ENCODE measurements at regions not wholly inside any gene's neighbourhood (a gene's known extent, or its start where the extent isn't known, plus 50 kb on each side); places are given as distances from the start of the nearest gene placed in this dataset.

DNA sequence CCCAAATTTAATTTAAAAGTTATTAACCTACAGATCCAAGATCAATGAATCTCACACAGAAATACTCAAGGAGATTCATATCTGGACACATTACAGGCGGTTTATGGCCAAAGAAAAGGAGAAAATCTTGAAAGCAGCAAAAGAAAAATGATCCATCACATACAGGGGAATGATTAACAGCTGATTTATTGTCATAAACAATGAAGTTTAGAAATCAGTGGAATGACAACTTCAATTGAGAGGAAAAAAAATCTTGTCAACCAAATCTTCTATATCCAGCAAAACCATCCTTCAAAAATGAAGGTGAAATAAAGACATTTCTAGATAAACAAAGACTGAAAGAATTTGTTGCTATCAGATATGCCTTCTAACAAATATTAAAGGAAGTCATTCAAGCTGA, 156.2 kb upstream of the SEMA6D start:
- DNase-seq = no peak

DNA sequence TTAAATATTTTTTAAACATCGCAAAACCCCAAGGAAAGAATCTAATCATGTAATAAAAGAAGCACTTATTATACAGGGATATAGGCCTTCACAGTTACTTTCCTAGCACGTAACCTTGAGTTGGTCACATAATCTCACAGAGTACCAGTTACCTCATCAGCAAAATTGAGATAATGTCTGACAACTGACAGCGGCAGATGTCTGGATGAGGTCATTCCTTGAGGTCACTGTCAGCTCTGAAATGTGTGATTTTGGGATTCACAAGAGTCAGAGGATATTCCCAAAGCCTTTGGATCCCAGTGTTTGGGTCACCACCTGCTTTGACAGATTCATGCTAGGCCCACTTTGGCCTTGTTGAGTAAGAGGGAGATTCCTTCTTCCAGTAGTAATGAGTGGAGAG, 151.4 kb upstream of the SEMA6D start:
- DNase-seq = no peak

GRCh38 chr15:47566610-47567009, 150.7 kb upstream of the SEMA6D start:
- no peak for DNase-seq

DNA sequence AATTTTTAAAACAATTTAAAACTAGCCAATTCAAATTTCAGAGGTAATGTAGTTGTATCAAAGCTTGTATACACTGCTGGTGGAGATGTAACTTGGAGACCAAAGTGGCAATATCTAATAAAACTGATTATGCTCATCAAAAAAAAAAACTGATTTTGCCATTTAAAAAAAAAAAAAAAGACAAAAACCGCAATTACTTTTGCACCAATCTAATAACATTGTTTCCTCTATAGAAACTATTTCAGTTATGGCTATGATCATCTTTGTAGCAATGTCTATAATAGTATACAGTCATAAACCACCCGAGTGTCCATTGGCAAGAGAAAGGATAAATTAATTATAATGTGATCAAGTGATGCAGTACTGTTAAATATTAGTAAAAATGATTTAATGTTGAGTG, 149.3 kb upstream of the SEMA6D start:
- no peak for DNase-seq

DNA sequence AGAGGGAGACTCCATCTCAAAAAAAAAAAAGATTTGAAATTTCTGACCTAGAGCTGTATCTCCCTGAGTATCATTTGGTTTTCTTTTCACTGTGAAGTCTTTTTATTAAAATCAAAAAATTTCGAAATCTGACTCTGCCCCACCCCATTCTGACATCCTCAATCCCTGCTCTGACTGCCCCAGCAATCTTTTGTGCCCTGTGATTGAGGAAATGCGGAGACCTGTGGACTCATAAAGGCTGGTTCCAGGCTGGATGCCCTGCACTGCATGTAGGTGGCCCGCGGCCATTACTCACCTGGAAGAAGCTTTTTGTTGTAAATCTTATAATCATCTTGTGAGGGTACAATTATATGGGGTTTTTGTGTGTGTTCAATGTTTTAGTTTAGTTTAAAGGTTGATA, 147.3 kb upstream of the SEMA6D start:
- no peak for DNase-seq

DNA sequence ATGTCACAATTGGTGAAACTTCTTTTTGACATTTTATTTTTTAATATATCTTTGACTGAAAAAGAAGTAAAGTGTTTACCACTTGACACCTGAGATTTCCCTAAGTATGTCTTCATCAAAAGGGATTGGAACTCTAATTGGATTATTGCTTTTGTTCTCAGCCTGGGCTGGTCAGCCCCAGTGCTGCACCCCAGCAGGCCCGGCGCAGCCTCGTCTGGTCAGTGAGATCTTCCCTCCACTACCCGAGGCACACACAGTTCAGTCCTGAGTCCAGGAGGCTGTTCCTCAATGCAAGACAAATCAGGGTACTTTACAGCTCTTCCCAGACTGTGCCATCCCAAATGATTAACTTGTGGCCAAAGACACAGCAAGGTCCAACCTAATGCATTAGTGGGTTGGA, 146.9 kb upstream of the SEMA6D start:
- no peak for DNase-seq

DNA sequence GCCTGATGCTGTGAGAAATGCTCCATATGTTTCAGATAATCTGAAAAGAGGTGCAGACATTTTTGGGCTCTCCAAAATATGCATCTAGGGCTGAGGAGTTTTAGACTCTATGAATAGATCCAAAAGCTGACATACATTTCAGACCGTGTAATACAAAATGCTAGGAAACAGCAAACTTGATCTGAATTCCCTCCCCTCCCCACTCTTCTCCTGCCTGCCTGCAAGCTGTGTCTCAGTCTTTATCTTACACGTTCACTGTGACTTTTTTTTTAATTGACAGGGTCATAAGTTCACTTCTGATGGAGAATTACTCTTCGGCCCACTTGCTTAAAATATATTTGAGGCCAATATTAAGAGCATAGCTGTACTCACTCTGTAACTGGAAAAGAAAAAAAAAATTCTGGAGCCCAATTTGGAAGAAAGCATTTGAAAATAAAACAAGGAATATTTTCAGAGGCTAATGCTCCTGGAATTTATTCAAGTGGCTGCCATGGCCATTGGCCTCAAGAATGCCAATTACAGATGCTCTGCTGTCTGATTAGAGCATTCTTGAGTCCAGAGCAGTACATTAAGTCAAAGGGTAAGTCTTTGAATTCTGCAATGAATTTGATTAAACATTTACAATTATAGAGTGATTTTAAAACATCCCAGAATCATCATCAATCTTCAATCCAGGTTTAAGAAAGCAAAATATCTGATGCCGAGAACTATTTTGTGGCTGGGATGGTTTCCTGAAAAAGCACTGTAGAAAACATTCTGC, 146.2 kb upstream of the SEMA6D start:
- DNase-seq = no peak

DNA sequence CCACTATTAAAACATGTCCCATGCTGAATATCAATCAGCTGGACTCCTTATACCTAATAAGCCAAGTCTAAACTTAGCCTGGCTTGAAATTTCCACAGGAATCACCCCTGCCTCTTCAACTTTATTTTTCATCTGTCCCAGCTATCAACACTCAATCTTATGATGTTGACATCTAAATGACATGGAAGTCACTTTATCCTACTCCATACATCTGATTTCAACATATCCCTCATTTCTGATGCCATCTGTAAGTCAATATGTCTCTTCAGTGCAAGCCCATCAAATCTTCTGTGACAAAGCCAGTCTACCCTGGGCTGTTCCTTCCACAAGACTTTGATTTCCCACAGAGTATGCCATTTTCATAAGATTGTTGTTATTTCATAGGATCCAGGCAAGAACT, 143.6 kb upstream of the SEMA6D start:
- no peak for DNase-seq

DNA sequence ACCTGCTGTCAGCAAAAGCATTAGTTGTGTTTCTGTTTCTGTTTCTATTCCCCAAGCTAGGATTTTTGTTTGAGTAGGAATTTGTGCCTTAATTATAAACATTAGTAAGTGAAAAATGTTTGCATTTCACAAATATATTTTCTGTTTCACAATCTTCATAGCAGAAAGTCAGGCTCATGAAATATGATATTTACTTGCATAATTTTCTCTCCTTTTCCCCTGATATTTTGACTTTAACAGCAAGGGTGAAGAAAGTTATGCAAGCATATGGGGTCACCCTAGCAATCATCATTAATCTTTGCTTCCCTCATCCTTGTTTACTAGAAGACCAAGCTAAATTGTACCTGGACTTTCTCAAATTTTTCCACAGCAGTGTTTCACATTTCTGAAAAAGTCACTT, 140.3 kb upstream of the SEMA6D start:
- DNase-seq = no peak

GRCh38 chr15:47577461-47577860, 139.8 kb upstream of the SEMA6D start:
- DNase-seq = no peak

DNA sequence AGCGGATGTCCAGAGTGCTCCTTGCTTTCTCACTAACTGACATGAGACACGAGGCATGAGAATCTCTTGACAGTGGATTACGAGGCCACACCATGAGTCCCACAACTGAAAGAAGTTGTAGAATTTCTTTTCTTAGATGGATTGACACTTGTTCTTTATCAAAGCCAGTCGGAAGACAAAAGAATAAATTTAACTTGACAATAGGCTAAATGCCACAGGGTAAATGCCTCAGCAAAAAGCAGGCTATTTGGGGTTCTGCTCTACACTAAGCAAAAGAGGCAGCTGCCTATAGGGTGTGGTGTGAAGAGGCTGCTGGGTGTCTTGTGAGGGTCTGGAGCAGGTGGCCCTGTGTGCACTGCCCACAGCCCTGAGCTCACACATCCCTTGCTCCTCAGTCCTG, 135.1 kb upstream of the SEMA6D start:
- DNase-seq = no peak

DNA sequence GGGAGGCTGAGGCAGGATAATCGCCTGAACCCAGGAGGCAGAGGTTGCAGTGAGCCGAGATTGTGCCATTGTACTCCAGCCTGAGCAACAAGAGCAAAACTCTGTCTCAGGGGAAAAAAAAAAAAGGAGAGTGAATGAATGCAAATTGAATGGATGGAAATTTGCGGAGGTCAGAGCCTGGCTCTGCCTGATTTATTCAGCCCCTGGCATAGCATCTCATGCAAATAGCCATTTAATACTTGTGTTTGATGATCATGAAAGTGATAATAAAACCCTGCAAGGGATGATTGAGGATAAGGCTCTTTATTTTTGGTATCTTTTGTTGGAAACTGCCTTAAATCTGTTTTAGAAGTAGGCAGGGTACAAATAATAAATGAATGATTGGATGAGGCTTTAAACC, 133.0 kb upstream of the SEMA6D start:
- DNase-seq = no peak

- no peak for DNase-seq
These were observed 130.6 kb upstream of the SEMA6D start for GRCh38 chr15:47586653-47587224.

- no peak for DNase-seq
These were observed 129.1 kb upstream of the SEMA6D start for GRCh38 chr15:47587940-47588802.

DNA sequence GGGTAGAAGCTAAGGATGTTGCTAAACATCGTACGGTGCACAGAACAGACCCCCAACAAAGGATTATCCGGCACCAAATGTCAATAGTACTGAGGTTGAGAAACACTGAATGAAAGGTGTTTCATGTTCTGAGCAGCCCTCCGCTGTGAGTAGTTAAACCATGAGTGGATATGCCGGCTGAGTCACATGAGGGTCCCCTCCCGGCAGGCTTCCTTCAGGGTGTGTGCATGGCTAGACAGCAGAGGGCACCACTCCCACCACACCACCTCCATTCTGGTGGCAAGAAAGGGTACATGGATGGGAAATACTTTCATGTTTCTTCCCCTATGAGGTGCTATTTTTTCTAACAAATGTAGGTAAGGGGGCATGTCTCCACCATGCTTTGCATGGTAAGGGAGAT, 128.3 kb upstream of the SEMA6D start:
- no peak for DNase-seq

DNA sequence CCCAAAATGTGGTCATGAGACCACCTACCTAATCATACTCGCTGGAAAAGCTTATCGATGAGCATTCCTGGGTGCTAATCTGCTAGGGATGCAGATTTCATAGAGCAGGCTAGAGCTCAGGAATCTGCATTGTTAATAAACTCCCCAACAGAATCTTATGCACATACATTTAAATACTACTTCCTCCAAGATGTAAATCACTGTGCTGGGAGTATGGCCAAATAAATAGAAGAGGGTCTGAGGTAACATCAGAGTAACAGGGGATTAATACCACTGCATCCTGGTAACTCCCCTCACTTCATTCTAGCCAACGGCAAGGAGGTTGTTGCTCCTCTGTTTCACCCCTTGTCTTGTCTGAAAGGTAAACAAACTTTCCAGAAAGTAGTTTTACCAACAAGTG, 118.3 kb upstream of the SEMA6D start:
- no peak for DNase-seq

GRCh38 chr15:47599806-47600205, 117.5 kb upstream of the SEMA6D start:
- DNase-seq = no peak

DNA sequence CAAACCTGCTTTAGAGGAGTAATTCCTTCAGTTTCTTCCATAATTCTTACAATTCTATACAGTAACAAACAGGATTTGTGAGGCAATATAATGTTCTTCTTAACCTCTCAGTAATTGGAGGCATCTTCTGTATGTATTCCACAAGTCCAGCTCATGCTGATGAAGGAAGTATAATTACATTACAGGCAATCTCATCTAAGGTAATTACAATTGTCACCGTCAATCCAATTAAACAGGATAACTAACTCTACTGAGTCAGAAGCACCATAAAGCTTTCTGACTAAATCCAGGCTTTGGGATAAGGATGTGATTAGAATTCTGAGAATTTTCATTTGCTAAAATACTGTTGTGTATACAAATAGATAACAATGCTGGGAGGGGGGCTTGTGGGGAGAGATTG, 115.2 kb upstream of the SEMA6D start:
- no peak for DNase-seq

- no peak for DNase-seq
These were observed 114.3 kb upstream of the SEMA6D start for GRCh38 chr15:47603026-47603425.

GRCh38 chr15:47607695-47608094, 109.6 kb upstream of the SEMA6D start:
- no peak for DNase-seq

DNA sequence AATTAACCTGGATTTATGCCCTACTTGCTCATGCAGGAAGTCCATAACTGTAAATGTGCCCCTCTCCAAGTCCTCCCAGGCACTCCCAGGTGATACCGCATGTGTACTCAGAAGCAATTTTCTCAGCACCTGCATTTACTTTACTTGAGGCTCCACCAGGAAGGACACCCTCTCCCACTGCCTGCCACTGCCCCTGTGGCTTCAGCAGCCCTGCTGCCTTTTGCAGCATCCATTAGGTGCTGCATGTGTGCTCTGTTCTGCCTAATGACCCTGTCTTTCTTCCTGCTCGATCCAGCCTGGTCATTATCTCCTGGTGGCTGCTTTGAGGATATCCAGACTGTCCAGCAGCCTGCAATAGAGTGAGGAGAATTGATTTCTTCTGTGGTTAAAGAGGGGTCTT, 107.6 kb upstream of the SEMA6D start:
- no peak for DNase-seq

GRCh38 chr15:47610736-47611135, 106.6 kb upstream of the SEMA6D start:
- DNase-seq = no peak

DNA sequence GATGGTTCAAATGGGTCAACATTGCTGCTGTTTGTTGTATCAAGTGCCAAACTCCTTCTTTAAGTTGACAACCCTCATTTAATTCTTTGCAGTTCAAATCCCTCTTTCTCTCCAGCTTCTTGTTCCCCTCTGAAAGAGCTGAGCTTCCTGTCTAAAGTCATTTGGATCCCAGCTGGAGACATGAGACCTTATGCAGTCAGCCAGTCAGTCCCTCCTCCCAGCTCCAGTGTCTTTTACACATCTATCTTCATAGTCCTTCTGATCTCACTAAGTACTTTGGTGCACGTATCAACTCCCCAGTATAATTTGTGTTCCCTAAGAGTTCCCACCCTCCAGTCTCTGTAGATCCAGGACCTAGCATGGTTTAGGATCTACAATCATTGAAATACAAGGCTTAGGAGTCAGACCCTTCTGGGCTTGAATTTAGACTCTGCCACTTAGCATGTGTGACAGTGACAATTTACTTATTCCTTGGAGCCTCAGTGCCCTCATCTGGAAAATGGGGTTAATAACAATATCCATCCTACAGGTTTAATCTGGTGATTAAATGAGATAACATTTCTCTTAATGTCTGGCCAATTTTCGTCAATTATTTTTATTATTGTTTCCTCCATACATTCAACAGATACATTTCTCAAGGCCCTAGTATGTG, 102.8 kb upstream of the SEMA6D start:
- DNase-seq = no peak

DNA sequence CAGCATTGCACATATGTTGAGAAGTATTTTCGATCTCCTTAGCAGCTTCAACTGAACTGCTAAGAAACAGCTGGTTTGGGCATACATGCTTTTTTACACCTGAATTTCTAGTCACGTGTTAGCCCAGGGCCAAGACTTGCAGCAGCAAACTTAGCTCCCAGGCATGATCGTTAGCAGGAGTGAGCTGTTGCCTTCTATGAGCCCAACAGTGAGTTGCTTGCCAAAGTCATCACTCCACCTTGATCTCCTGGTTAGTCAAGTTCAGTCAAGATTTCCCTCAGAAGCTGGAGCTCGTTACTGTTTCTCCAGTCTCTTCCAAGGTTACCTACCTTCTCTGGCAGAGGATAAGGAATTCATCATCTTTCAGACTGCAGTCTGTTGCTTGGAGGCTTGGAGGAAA, 100.4 kb upstream of the SEMA6D start:
- no peak for DNase-seq
